Neural cell (in vitro differentiated cells): ENCODE measurements at regions not wholly inside any gene's neighbourhood (a gene's known extent, or its start where the extent isn't known, plus 50 kb on each side); places are given as distances from the start of the nearest gene placed in this dataset.

Source experiments
- H2AFZ ChIP-seq: fragments of 200-600, 300-800 bp; sonication (generic), shearing (Covaris generic); 2 replicates; pipeline ENCODE4 v1.6.0; 2014; ENCODE audit warnings: low read depth, mild to moderate bottlenecking, antibody characterized with exemption, low read length, moderate library complexity
- H3F3A ChIP-seq: fragments of 200-600 bp; shearing (Covaris generic); 2 replicates; pipeline ENCODE4 v1.6.1; 2016; ENCODE audit warnings: mild to moderate bottlenecking, moderate library complexity, mixed read lengths, antibody characterized with exemption, low read length; ENCODE audit not compliant: insufficient read depth, poor library complexity, severe bottlenecking
- H3K27ac ChIP-seq: fragments of 200-600, 300-800 bp; sonication (generic), shearing (Covaris generic); 2 replicates; pipeline ENCODE4 v1.5.1; 2014; ENCODE audit warnings: mild to moderate bottlenecking, low read length, moderate library complexity
- H3K27me3 ChIP-seq: fragments of 300-800, 200-600 bp; sonication (generic), shearing (Covaris generic); 2 replicates; pipeline ENCODE4 v1.6.0; 2014; ENCODE audit warnings: mild to moderate bottlenecking, low read depth, low read length, moderate library complexity; ENCODE audit not compliant: insufficient read depth
- H3K36me3 ChIP-seq: fragments of 300-800, 200-600 bp; sonication (generic), shearing (Covaris generic); 2 replicates; pipeline ENCODE4 v1.5.1; 2014; ENCODE audit warnings: mild to moderate bottlenecking, antibody characterized with exemption, low read length, moderate library complexity; ENCODE audit not compliant: insufficient read depth
- H3K4me2 ChIP-seq: fragments of 300-800, 200-600 bp; sonication (generic), shearing (Covaris generic); 2 replicates; pipeline ENCODE4 v1.6.0; 2014; ENCODE audit warnings: mild to moderate bottlenecking, low read length
- H3K4me3 ChIP-seq: fragments of 300-800, 200-600 bp; sonication (generic), shearing (Covaris generic); 2 replicates; pipeline ENCODE4 v1.5.1; 2014; ENCODE audit warnings: mild to moderate bottlenecking, low read length, moderate library complexity
- H3K79me2 ChIP-seq: fragments of 200-600 bp; shearing (Covaris generic); replicated peaks from 2 replicates; pipeline ENCODE4 v1.6.0; 2014; ENCODE audit warnings: mild to moderate bottlenecking, low read length, moderate library complexity; ENCODE audit not compliant: insufficient read depth
- H3K9ac ChIP-seq: fragments of 300-800, 200-600 bp; sonication (generic), shearing (Covaris generic); 2 replicates; pipeline ENCODE4 v1.6.1; 2016; ENCODE audit warnings: mild to moderate bottlenecking, low read length, mixed read lengths
- H3K9me2 ChIP-seq: fragments of 200-600 bp; shearing (Covaris generic); 2 replicates; pipeline ENCODE4 v1.6.1; 2016; ENCODE audit warnings: mild to moderate bottlenecking, low read length, mixed read lengths; ENCODE audit not compliant: insufficient read depth
- H3K9me3 ChIP-seq: fragments of 200-600, 300-800 bp; sonication (generic), shearing (Covaris generic); 2 replicates; pipeline ENCODE4 v1.6.1; 2016; ENCODE audit warnings: mild to moderate bottlenecking, mixed run types, low read length, moderate library complexity, mixed read lengths
- H4K20me1 ChIP-seq: fragments of 200-600 bp; shearing (Covaris generic); 2 replicates; pipeline ENCODE4 v1.6.1; 2016; ENCODE audit warnings: mild to moderate bottlenecking, mixed run types; ENCODE audit not compliant: insufficient read depth
- EP300 ChIP-seq: fragments of 450-650 bp; conservative IDR thresholded peaks from 2 replicates; pipeline ENCODE4 v1.6.1; 2014; ENCODE audit warnings: antibody characterized with exemption, mild to moderate bottlenecking, moderate library complexity; ENCODE audit not compliant: poor library complexity, severe bottlenecking
- EZH2 ChIP-seq: fragments of 200-600, 300-800 bp; shearing (Covaris generic), sonication (generic); IDR thresholded peaks from 2 replicates; pipeline ENCODE4 v1.6.1; 2014; ENCODE audit warnings: antibody characterized with exemption, low read length, borderline replicate concordance, mild to moderate bottlenecking; ENCODE audit not compliant: insufficient read depth, poor library complexity, severe bottlenecking
- MXI1 ChIP-seq: fragments of 450-650 bp; conservative IDR thresholded peaks from 2 replicates; pipeline ENCODE4 v1.6.1; 2014; ENCODE audit warnings: antibody characterized with exemption, mild to moderate bottlenecking; ENCODE audit not compliant: poor library complexity, severe bottlenecking
- POLR2AphosphoS5 ChIP-seq: IDR thresholded peaks from 2 replicates; pipeline ENCODE4 v1.6.1; 2012
- RAD21 ChIP-seq: fragments of 450-650 bp; conservative IDR thresholded peaks from 2 replicates; pipeline ENCODE4 v1.6.1; 2014; ENCODE audit warnings: antibody characterized with exemption, mild to moderate bottlenecking, moderate library complexity
- SMC3 ChIP-seq: fragments of 450-650 bp; conservative IDR thresholded peaks from 2 replicates; pipeline ENCODE4 v1.6.1; 2014; ENCODE audit warnings: antibody characterized with exemption, mild to moderate bottlenecking, moderate library complexity; ENCODE audit not compliant: poor library complexity
- TAF1 ChIP-seq: IDR thresholded peaks from 2 replicates; pipeline ENCODE4 v1.6.1; 2012; ENCODE audit warnings: low read depth
- TF ChIP-seq, protein P1 (sequence below): fragments of 450-650 bp; IDR thresholded peaks from 2 replicates; pipeline ENCODE4 v1.5.1; 2014; ENCODE audit warnings: antibody characterized with exemption, mild to moderate bottlenecking, moderate library complexity; ENCODE audit not compliant: poor library complexity, severe bottlenecking
- TF ChIP-seq, protein P2 (sequence below): IDR thresholded peaks from 2 replicates; pipeline ENCODE4 v1.6.1; 2012; ENCODE audit warnings: borderline replicate concordance

DNA sequence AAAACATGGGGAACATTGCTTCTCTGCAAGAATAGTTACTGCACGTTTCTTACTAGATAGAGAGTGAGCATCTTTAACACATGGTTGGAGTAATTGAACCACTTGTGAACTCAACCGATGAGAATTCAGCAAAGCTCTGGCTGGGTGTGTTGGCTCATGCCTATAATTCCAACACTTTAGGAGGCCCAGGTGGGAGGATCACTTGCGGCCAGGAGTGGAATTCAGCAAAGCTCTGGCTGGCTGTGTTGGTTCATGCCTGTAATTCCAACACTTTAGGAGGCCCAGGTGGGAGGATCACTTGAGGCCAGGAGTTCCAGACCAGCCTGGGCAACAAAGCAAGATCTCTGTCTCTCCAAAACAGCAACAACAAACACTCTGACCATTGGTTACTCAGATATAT, 865.9 kb downstream of the KCNJ2 start:
- Histone ChIP-seq H3K27me3 (no peaks in the 10 kb centered on the region), H3K9ac (no peak overlapping the region), H4K20me1 (no peaks in the 10 kb centered on the region), H3K27ac (no peak overlapping the region), H3K79me2 (no peaks in the 10 kb centered on the region), H3F3A (peaks cover 4% of the 10 kb centered on the region), H3K4me2 (no peak overlapping the region), H2AFZ (no peak overlapping the region), H3K9me3 (no peaks in the 10 kb centered on the region), H3K36me3 (no peaks in the 10 kb centered on the region), H3K9me2 (no peaks in the 10 kb centered on the region), H3K4me3 (no peak overlapping the region)
- TF ChIP-seq POLR2AphosphoS5 (no peak), MXI1 (no peak), RAD21 (no peak), TAF1 (no peak), EP300 (no peak), EZH2 (no peak), SMC3 (no peak)
- TF ChIP-seq, protein P1, sequence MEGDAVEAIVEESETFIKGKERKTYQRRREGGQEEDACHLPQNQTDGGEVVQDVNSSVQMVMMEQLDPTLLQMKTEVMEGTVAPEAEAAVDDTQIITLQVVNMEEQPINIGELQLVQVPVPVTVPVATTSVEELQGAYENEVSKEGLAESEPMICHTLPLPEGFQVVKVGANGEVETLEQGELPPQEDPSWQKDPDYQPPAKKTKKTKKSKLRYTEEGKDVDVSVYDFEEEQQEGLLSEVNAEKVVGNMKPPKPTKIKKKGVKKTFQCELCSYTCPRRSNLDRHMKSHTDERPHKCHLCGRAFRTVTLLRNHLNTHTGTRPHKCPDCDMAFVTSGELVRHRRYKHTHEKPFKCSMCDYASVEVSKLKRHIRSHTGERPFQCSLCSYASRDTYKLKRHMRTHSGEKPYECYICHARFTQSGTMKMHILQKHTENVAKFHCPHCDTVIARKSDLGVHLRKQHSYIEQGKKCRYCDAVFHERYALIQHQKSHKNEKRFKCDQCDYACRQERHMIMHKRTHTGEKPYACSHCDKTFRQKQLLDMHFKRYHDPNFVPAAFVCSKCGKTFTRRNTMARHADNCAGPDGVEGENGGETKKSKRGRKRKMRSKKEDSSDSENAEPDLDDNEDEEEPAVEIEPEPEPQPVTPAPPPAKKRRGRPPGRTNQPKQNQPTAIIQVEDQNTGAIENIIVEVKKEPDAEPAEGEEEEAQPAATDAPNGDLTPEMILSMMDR = no peak
- TF ChIP-seq, protein P2, sequence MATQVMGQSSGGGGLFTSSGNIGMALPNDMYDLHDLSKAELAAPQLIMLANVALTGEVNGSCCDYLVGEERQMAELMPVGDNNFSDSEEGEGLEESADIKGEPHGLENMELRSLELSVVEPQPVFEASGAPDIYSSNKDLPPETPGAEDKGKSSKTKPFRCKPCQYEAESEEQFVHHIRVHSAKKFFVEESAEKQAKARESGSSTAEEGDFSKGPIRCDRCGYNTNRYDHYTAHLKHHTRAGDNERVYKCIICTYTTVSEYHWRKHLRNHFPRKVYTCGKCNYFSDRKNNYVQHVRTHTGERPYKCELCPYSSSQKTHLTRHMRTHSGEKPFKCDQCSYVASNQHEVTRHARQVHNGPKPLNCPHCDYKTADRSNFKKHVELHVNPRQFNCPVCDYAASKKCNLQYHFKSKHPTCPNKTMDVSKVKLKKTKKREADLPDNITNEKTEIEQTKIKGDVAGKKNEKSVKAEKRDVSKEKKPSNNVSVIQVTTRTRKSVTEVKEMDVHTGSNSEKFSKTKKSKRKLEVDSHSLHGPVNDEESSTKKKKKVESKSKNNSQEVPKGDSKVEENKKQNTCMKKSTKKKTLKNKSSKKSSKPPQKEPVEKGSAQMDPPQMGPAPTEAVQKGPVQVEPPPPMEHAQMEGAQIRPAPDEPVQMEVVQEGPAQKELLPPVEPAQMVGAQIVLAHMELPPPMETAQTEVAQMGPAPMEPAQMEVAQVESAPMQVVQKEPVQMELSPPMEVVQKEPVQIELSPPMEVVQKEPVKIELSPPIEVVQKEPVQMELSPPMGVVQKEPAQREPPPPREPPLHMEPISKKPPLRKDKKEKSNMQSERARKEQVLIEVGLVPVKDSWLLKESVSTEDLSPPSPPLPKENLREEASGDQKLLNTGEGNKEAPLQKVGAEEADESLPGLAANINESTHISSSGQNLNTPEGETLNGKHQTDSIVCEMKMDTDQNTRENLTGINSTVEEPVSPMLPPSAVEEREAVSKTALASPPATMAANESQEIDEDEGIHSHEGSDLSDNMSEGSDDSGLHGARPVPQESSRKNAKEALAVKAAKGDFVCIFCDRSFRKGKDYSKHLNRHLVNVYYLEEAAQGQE = no peak

DNA sequence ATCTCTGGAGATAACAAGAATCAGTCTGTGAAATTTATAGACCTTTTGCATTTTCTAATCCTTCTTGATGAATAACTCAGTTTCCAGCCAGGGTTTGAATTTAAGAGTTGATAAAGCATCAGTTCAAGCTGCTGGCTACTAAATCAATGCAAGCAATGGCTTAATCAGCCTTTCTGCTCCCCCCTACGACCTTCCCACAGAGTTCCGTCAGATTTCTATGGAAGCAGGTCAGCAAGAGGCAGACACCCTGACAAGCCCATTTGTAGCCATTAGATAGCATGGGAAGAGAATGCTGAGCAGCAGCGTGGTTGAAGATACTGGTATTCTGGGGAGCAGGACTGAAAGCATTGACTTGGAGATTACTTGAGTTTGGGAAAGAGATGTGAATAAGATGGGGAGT, 868.1 kb downstream of the KCNJ2 start:
- Histone ChIP-seq H3F3A (peaks cover 4% of the 10 kb centered on the region), H3K4me2 (no peak overlapping the region), H3K27me3 (no peaks in the 10 kb centered on the region), H3K4me3 (no peak overlapping the region), H3K79me2 (no peaks in the 10 kb centered on the region), H4K20me1 (no peaks in the 10 kb centered on the region), H3K9me3 (no peaks in the 10 kb centered on the region), H3K27ac (no peak overlapping the region), H2AFZ (no peak overlapping the region), H3K9ac (no peak overlapping the region), H3K9me2 (no peaks in the 10 kb centered on the region), H3K36me3 (no peaks in the 10 kb centered on the region)
- no peak for TF ChIP-seq EZH2

DNA sequence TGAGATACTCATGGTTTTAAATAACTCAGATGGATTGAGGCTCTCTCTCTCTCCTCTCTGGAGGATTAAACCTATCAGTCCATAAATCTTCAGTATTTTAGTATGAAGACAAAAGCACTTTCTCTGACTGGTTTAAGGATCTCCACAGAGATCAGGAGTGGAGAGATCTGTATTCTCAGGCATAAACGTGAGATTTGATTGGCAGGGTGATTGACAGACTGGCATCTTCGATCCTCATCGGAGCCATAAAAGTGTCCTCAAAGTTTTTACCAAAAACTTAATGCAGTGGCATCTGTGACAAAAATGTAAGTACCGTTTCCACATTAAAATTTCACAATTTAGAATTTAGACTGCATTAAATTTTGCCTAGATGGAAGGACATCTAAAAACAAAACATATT, 870.1 kb downstream of the KCNJ2 start:
- Histone ChIP-seq H3K9ac (no peak overlapping the region), H4K20me1 (no peaks in the 10 kb centered on the region), H3K4me3 (no peak overlapping the region), H3K36me3 (no peaks in the 10 kb centered on the region), H3K27ac (no peak overlapping the region), H3K27me3 (no peaks in the 10 kb centered on the region), H3K9me3 (no peaks in the 10 kb centered on the region), H2AFZ (no peak overlapping the region), H3F3A (no peaks in the 10 kb centered on the region), H3K79me2 (no peaks in the 10 kb centered on the region), H3K4me2 (no peak overlapping the region), H3K9me2 (no peaks in the 10 kb centered on the region)
- TF ChIP-seq POLR2AphosphoS5 (no peak), TAF1 (no peak), RAD21 (no peak)
